Muscle of leg (tissue), 3 donors: ENCODE measurements at regions not wholly inside any gene's neighbourhood (a gene's known extent, or its start where the extent isn't known, plus 50 kb on each side); places are given as distances from the start of the nearest gene placed in this dataset.
A peak's percentile ranks its signal among the peaks of the same experiment; 100 is the strongest.
"Not testable (repeated sequence)": the region's sequence is repeated elsewhere in the genome, so short reads cannot be mapped to it uniquely, and the experiment has no call there.

Source experiments
- DNase-seq: peaks from one replicate; pipeline ENCODE4 v3.0.0; 2013
- H3K27ac ChIP-seq: one replicate; pipeline ENCODE4 v1.5.1; 2013; ENCODE audit warnings: mild to moderate bottlenecking, low read length, control low read depth
- H3K27me3 ChIP-seq: one replicate; pipeline ENCODE4 v1.6.1; 2013; ENCODE audit warnings: low read length; ENCODE audit not compliant: control insufficient read depth, insufficient read depth
- H3K36me3 ChIP-seq: one replicate; pipeline ENCODE4 v1.6.1; 2013; ENCODE audit warnings: low read length; ENCODE audit not compliant: control insufficient read depth, insufficient read depth
- H3K4me1 ChIP-seq: one replicate; pipeline ENCODE4 v1.6.1; 2013; ENCODE audit warnings: low read length; ENCODE audit not compliant: control insufficient read depth, insufficient read depth
- H3K4me3 ChIP-seq: one replicate; pipeline ENCODE4 v1.5.1; 2013; ENCODE audit warnings: low read length, control low read depth
- H3K9me3 ChIP-seq: replicated peaks from 2 replicates; pipeline ENCODE4 v1.6.1; 2013; ENCODE audit warnings: low read depth, low read length; ENCODE audit not compliant: control insufficient read depth
- WGBS: methylation state at CpG from one replicate; pipeline ENCODE4 v1.1.5; 2013; ENCODE audit warnings: missing lambda C conversion rate; ENCODE audit not compliant: insufficient coverage; 5-methylcytosine and 5-hydroxymethylcytosine counted together

GRCh38 chr4:158122501-158122900 is 50.3 kb downstream of the GASK1B start:
- Histone ChIP-seq H3K36me3 (peaks cover 2% of the 10 kb centered on the region), H3K27ac (no peak overlapping the region), H3K9me3 (no peaks in the 10 kb centered on the region), H3K4me1 (no peaks in the 10 kb centered on the region), H3K4me3 (no peak overlapping the region), H3K27me3 (no peaks in the 10 kb centered on the region)
- no peak for DNase-seq
- no CpG with 5 or more reads among the region's 2 CpGs for WGBS

GRCh38 chr4:158121161-158121579 is 51.7 kb downstream of the GASK1B start:
- no peaks in the 10 kb centered on the region for H3K9me3 ChIP-seq

GRCh38 chr4:158120645-158121151 is 52.1 kb downstream of the GASK1B start:
- H3K4me3 ChIP-seq = not testable (repeated sequence)
- WGBS = 33% methylated on average over 4 of the region's 6 CpGs

More at GRCh38 chr4:158121161-158121579, 51.7 kb downstream of the GASK1B start:
- Histone ChIP-seq H3K4me3 (no peak overlapping the region), H3K4me1 (no peaks in the 10 kb centered on the region), H3K27ac (peak overlapping the region; percentile 69), H3K36me3 (no peaks in the 10 kb centered on the region), H3K27me3 (no peaks in the 10 kb centered on the region)
- peak; percentile 94 for DNase-seq
- WGBS = 0% methylated on average over 1 of the region's 3 CpGs

GRCh38 chr4:158112611-158113010 is 60.2 kb downstream of the GASK1B start:
- Histone ChIP-seq H3K27me3 (no peaks in the 10 kb centered on the region), H3K36me3 (no peaks in the 10 kb centered on the region), H3K4me3 (no peak overlapping the region), H3K9me3 (no peaks in the 10 kb centered on the region), H3K4me1 (no peaks in the 10 kb centered on the region), H3K27ac (no peak overlapping the region)
- peak; percentile 22 for DNase-seq

More at GRCh38 chr4:158120645-158121151, 52.1 kb downstream of the GASK1B start:
- not testable (repeated sequence) for H3K9me3 ChIP-seq, H3K4me1 ChIP-seq, H3K27me3 ChIP-seq, H3K36me3 ChIP-seq
- peak overlapping the region; percentile 77 for H3K27ac ChIP-seq
- DNase-seq = peak; percentile 94

- no peaks in the 10 kb centered on the region for H3K4me1 ChIP-seq
- no peak overlapping the region for H3K4me3 ChIP-seq
- no peaks in the 10 kb centered on the region for H3K9me3 ChIP-seq
- no peaks in the 10 kb centered on the region for H3K36me3 ChIP-seq
- no peaks in the 10 kb centered on the region for H3K27me3 ChIP-seq
- no peak overlapping the region for H3K27ac ChIP-seq
- DNase-seq = no peak
- WGBS = no CpG with 5 or more reads among the region's 2 CpGs
Measured at GRCh38 chr4:158111241-158111640, 61.6 kb downstream of the GASK1B start.

- Histone ChIP-seq H3K4me1 (no peaks in the 10 kb centered on the region), H3K27ac (no peak overlapping the region), H3K4me3 (no peak overlapping the region), H3K9me3 (no peaks in the 10 kb centered on the region), H3K36me3 (no peaks in the 10 kb centered on the region), H3K27me3 (no peaks in the 10 kb centered on the region)
- no peak for DNase-seq
- 48% methylated on average over 3 of the region's 4 CpGs for WGBS
Measured at GRCh38 chr4:158102904-158103303, 69.9 kb downstream of the GASK1B start.

- 17% methylated on average over 2 of the region's 4 CpGs for WGBS
Measured at GRCh38 chr4:158099686-158100085, 73.1 kb downstream of the GASK1B start.

GRCh38 chr4:158098802-158099201 is 74.0 kb downstream of the GASK1B start:
- WGBS = 88% methylated on average over 1 of the region's 1 CpG

More at GRCh38 chr4:158099686-158100085, 73.1 kb downstream of the GASK1B start:
- H3K4me3 ChIP-seq = no peak overlapping the region
- no peaks in the 10 kb centered on the region for H3K9me3 ChIP-seq
- no peak overlapping the region for H3K27ac ChIP-seq
- H3K36me3 ChIP-seq = no peaks in the 10 kb centered on the region
- no peak for DNase-seq
- H3K4me1 ChIP-seq = no peaks in the 10 kb centered on the region
- H3K27me3 ChIP-seq = no peaks in the 10 kb centered on the region

GRCh38 chr4:158094413-158095134 is 78.3 kb downstream of the GASK1B start:
- Histone ChIP-seq H3K27me3 (no peaks in the 10 kb centered on the region), H3K27ac (no peak overlapping the region), H3K9me3 (no peaks in the 10 kb centered on the region), H3K4me1 (no peaks in the 10 kb centered on the region), H3K4me3 (no peak overlapping the region), H3K36me3 (no peaks in the 10 kb centered on the region)
- DNase-seq = no peak
- no CpG with 5 or more reads among the region's 1 CpG for WGBS

More at GRCh38 chr4:158098802-158099201, 74.0 kb downstream of the GASK1B start:
- no peak overlapping the region for H3K27ac ChIP-seq
- H3K27me3 ChIP-seq = no peaks in the 10 kb centered on the region
- H3K9me3 ChIP-seq = no peaks in the 10 kb centered on the region
- H3K36me3 ChIP-seq = no peaks in the 10 kb centered on the region
- DNase-seq = no peak
- no peak overlapping the region for H3K4me3 ChIP-seq
- H3K4me1 ChIP-seq = no peaks in the 10 kb centered on the region

- Histone ChIP-seq H3K4me3 (no peak overlapping the region), H3K27ac (no peak overlapping the region), H3K9me3 (no peaks in the 10 kb centered on the region), H3K4me1 (no peaks in the 10 kb centered on the region), H3K36me3 (no peaks in the 10 kb centered on the region), H3K27me3 (no peaks in the 10 kb centered on the region)
- DNase-seq = peak; percentile 19
Measured at GRCh38 chr4:158090323-158090722, 82.5 kb downstream of the GASK1B start.
